PC-3 (cell line): ENCODE measurements at regions not wholly inside any gene's neighbourhood (a gene's known extent, or its start where the extent isn't known, plus 50 kb on each side); places are given as distances from the start of the nearest gene placed in this dataset.

Source experiments
- CTCF ChIP-seq: fragments of 300-600 bp; sonication (generic); conservative IDR thresholded peaks from 2 replicates; pipeline ENCODE4 v1.5.1; 2017; ENCODE audit warnings: antibody characterized with exemption, low read depth, mild to moderate bottlenecking, low read length
- EZH2 ChIP-seq: fragments of 300-600 bp; sonication (generic); IDR thresholded peaks from one replicate; pipeline ENCODE4 v1.6.1; 2017; ENCODE audit warnings: antibody characterized with exemption, mild to moderate bottlenecking, low read length; ENCODE audit not compliant: unreplicated experiment
- EZH2phosphoT487 ChIP-seq: fragments of 300-600 bp; sonication (generic); IDR thresholded peaks from 2 replicates; pipeline ENCODE4 v1.6.1; 2018; ENCODE audit warnings: mild to moderate bottlenecking, antibody characterized with exemption, low read length, borderline replicate concordance

- TF ChIP-seq CTCF (peak; percentile 34; the same call in 1 of the 2 replicates), EZH2 (no peak), EZH2phosphoT487 (no peak)
Observed at GRCh38 chr18:75125382-75126331, 83.3 kb downstream of the PTGR3 start.
